ENCODE measurements at regions not wholly inside any gene's neighbourhood (a gene's known extent, or its start where the extent isn't known, plus 50 kb on each side); places are given as distances from the start of the nearest gene placed in this dataset.
A peak's percentile ranks its signal among the peaks of the same experiment; 100 is the strongest.

- Histone ChIP-seq H3F3A (replicated peaks; ENCODE audit: insufficient read depth) (peaks cover 45% of the 10 kb centered on the region), H3K4me2 (peak overlapping the region; percentile 76), H3K27me3 (ENCODE audit: insufficient read depth) (no peaks in the 10 kb centered on the region), H3K27ac (ENCODE audit: low read depth in 2 of 2, low read length in 1 of 2) (peak overlapping the region; percentile 87 to 88), H2AFZ (ENCODE audit: low read depth) (no peak overlapping the region), H3K4me1 (ENCODE audit: control insufficient read depth in 1 of 2, insufficient read depth in 2 of 2, low read depth in 1 of 2, low read length in 1 of 2) (peaks cover 2 to 32% of the 10 kb centered on the region in 2 experiments), H3K9me2 (no peaks in the 10 kb centered on the region), H3K4me3 (ENCODE audit: low read depth in 2 of 2, low read length in 1 of 2) (peak overlapping the region; percentile 21 to 54; a peak in 3 of 4 replicates), H4K20me1 (ENCODE audit: insufficient read depth) (no peaks in the 10 kb centered on the region), H3K79me2 (ENCODE audit: insufficient read depth) (peaks cover 16% of the 10 kb centered on the region; the same call in 1 of the 2 replicates), H3K36me3 (replicated peaks in 1 of 2; ENCODE audit: control insufficient read depth in 1 of 2, insufficient read depth in 2 of 2, low read length in 1 of 2) (no peaks in the 10 kb centered on the region), H3K9ac (peak overlapping the region; percentile 43), H3K9me3 (no peaks in the 10 kb centered on the region)
- CTCF ChIA-PET, result no interaction called here
- TF ChIP-seq NRF1 (IDR thresholded peaks at IDR 0.05; ENCODE audit: low read depth, low read length), result no peak
- no peak for TF ChIP-seq EP300 (IDR thresholded peaks at IDR 0.05; ENCODE audit: borderline replicate concordance in 1 of 2, low read depth in 1 of 2, low read length in 1 of 2)
- TF ChIP-seq RAD21 (IDR thresholded peaks at IDR 0.05; ENCODE audit: low read length), result no peak
- TF ChIP-seq CTCF (IDR thresholded peaks at IDR 0.05), result no peak
- no peak for TF ChIP-seq RCOR1 (IDR thresholded peaks at IDR 0.05; ENCODE audit: low read length)
- no peak for TF ChIP-seq NFIC (IDR thresholded peaks at IDR 0.05; ENCODE audit: borderline replicate concordance)
- TF ChIP-seq TAF1 (IDR thresholded peaks at IDR 0.05; ENCODE audit: borderline replicate concordance, low read depth, low read length), result no peak
- TF ChIP-seq ELF1 (IDR thresholded peaks at IDR 0.05), result no peak
- TF ChIP-seq, protein P1, sequence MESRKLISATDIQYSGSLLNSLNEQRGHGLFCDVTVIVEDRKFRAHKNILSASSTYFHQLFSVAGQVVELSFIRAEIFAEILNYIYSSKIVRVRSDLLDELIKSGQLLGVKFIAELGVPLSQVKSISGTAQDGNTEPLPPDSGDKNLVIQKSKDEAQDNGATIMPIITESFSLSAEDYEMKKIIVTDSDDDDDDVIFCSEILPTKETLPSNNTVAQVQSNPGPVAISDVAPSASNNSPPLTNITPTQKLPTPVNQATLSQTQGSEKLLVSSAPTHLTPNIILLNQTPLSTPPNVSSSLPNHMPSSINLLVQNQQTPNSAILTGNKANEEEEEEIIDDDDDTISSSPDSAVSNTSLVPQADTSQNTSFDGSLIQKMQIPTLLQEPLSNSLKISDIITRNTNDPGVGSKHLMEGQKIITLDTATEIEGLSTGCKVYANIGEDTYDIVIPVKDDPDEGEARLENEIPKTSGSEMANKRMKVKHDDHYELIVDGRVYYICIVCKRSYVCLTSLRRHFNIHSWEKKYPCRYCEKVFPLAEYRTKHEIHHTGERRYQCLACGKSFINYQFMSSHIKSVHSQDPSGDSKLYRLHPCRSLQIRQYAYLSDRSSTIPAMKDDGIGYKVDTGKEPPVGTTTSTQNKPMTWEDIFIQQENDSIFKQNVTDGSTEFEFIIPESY (IDR thresholded peaks at IDR 0.05; ENCODE audit: borderline replicate concordance, low read depth), result no peak
- no peak for TF ChIP-seq FOSL2 (IDR thresholded peaks at IDR 0.05; ENCODE audit: borderline replicate concordance, low read depth)
- no peak for TF ChIP-seq PBX3 (IDR thresholded peaks at IDR 0.05)
- no peak for TF ChIP-seq EZH2phosphoT487 (IDR thresholded peaks at IDR 0.05; ENCODE audit: borderline replicate concordance, low read depth)
- TF ChIP-seq JUND (IDR thresholded peaks at IDR 0.05), result no peak
- TF ChIP-seq, protein P2, sequence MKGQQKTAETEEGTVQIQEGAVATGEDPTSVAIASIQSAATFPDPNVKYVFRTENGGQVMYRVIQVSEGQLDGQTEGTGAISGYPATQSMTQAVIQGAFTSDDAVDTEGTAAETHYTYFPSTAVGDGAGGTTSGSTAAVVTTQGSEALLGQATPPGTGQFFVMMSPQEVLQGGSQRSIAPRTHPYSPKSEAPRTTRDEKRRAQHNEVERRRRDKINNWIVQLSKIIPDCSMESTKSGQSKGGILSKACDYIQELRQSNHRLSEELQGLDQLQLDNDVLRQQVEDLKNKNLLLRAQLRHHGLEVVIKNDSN (IDR thresholded peaks at IDR 0.05; ENCODE audit: borderline replicate concordance, low read depth), result no peak
- no peak for TF ChIP-seq POLR2AphosphoS5 (IDR thresholded peaks at IDR 0.05; ENCODE audit: low read depth, low read length)
- TF ChIP-seq, protein P3, sequence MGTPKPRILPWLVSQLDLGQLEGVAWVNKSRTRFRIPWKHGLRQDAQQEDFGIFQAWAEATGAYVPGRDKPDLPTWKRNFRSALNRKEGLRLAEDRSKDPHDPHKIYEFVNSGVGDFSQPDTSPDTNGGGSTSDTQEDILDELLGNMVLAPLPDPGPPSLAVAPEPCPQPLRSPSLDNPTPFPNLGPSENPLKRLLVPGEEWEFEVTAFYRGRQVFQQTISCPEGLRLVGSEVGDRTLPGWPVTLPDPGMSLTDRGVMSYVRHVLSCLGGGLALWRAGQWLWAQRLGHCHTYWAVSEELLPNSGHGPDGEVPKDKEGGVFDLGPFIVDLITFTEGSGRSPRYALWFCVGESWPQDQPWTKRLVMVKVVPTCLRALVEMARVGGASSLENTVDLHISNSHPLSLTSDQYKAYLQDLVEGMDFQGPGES (IDR thresholded peaks at IDR 0.05; ENCODE audit: low read depth, low read length), result no peak
- no peak for TF ChIP-seq GATA2 (CRISPR knock-in tag; IDR thresholded peaks at IDR 0.05)
- TF ChIP-seq YY1 (IDR thresholded peaks at IDR 0.05; ENCODE audit: low read depth), result no peak
- POLR2A ChIA-PET, result no interaction called here
- DNase-seq, result no peak
- 11% methylated on average over 4 of the region's 4 CpGs for WGBS (ENCODE audit: low lambda C conversion rate)
Observed at GRCh38 chr9:695252-695651, 146.2 kb upstream of the DMRT1 start.

All from SK-N-SH (cell line).